ENCODE measurements at regions not wholly inside any gene's neighbourhood (a gene's known extent, or its start where the extent isn't known, plus 50 kb on each side); places are given as distances from the start of the nearest gene placed in this dataset.

DNA sequence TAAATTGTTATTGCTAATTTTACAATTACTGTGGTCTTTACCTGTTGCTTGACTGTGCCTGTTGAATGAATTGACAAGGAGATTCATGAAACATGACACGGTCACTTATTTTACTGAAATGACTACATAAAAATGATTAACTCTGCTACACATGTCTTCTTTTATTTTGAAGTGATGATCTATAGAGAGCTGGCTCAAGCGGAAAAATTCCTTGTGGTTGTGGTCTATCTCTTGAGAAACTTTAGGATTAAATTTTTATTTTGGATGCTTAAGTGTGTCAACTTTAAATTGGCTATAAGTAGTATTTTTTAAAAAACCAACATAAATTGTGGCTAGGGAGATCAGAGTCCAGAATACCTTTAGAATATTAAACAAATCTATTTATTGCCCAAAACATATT lies 131.8 kb upstream of the PITX2 start:
- no peaks in the 10 kb centered on the region for H3K4me1 ChIP-seq
- no peaks in the 10 kb centered on the region for H3K27me3 ChIP-seq
- DNase-seq (ENCODE audit: low spot score in 2 of 2) = no peak
- no peak overlapping the region for H3K27ac ChIP-seq
- 68% methylated on average over 2 of the region's 2 CpGs for WGBS
- H3K4me3 ChIP-seq = no peak overlapping the region
- no peaks in the 10 kb centered on the region for H3K36me3 ChIP-seq
- H3K9me3 ChIP-seq = no peaks in the 10 kb centered on the region
- TF ChIP-seq POLR2AphosphoS5 (IDR thresholded peaks at IDR 0.05) (no peak), EP300 (IDR thresholded peaks at IDR 0.05) (no peak), POLR2A (IDR thresholded peaks at IDR 0.05) (no peak)
- TF ChIP-seq, protein P1, sequence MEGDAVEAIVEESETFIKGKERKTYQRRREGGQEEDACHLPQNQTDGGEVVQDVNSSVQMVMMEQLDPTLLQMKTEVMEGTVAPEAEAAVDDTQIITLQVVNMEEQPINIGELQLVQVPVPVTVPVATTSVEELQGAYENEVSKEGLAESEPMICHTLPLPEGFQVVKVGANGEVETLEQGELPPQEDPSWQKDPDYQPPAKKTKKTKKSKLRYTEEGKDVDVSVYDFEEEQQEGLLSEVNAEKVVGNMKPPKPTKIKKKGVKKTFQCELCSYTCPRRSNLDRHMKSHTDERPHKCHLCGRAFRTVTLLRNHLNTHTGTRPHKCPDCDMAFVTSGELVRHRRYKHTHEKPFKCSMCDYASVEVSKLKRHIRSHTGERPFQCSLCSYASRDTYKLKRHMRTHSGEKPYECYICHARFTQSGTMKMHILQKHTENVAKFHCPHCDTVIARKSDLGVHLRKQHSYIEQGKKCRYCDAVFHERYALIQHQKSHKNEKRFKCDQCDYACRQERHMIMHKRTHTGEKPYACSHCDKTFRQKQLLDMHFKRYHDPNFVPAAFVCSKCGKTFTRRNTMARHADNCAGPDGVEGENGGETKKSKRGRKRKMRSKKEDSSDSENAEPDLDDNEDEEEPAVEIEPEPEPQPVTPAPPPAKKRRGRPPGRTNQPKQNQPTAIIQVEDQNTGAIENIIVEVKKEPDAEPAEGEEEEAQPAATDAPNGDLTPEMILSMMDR (IDR thresholded peaks at IDR 0.05) = no peak

DNA sequence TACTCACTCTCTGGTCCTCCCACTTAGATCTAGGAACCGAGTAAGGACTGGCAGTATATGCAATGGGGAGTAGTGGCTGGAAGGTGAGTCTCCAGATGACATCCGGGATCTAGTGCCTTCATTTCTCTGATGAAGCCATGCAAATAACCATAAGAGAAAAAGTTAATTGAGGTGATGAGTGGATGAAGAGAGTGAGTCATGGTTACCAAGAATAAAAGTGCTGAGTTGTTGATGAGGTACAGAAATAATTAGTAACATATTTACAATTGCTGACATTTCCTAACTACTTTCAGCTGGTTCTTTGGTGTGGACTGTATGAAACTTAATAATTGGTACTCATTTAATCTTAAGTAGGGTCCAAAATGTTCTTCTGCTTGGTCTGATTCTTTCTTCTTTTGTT lies 146.7 kb upstream of the PITX2 start:
- TF ChIP-seq, protein P1 (IDR thresholded peaks at IDR 0.05) = no peak
- no peak for TF ChIP-seq POLR2A (IDR thresholded peaks at IDR 0.05)
- TF ChIP-seq POLR2AphosphoS5 (IDR thresholded peaks at IDR 0.05) = no peak
- TF ChIP-seq EP300 (IDR thresholded peaks at IDR 0.05) = no peak
- Histone ChIP-seq H3K27me3 (no peaks in the 10 kb centered on the region), H3K4me3 (no peak overlapping the region), H3K4me1 (no peaks in the 10 kb centered on the region), H3K36me3 (no peaks in the 10 kb centered on the region), H3K9me3 (no peaks in the 10 kb centered on the region), H3K27ac (no peak overlapping the region)
- 33% methylated on average over 2 of the region's 2 CpGs for WGBS
- no peak for DNase-seq (ENCODE audit: low spot score in 2 of 2)

DNA sequence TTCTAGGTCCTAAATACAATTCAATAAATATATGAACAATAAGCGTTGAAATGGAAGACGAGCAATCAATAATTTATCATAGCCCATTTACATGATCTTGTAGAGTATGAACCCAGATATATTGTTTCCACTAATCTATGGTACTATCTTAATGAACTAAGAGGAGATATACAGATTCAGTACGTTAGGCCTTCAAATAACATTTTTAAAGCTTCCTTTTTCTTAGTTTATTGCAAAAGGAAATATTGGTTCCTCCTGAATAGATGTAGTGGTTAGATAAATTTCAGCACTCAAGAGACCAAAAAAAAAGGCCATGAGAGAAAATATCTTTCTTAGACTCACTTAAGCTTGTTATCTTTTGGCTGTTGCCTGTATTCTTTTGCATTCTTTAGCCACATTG lies 147.5 kb upstream of the PITX2 start:
- Histone ChIP-seq H3K4me1 (no peaks in the 10 kb centered on the region), H3K27ac (no peak overlapping the region), H3K27me3 (no peaks in the 10 kb centered on the region), H3K36me3 (no peaks in the 10 kb centered on the region), H3K9me3 (no peaks in the 10 kb centered on the region), H3K4me3 (no peak overlapping the region)
- DNase-seq (ENCODE audit: low spot score in 2 of 2) = no peak
- WGBS = 85% methylated on average over 3 of the region's 3 CpGs
- TF ChIP-seq EP300 (IDR thresholded peaks at IDR 0.05) = no peak
- TF ChIP-seq, protein P1 (IDR thresholded peaks at IDR 0.05) = no peak
- TF ChIP-seq POLR2A (IDR thresholded peaks at IDR 0.05) = no peak
- no peak for TF ChIP-seq POLR2AphosphoS5 (IDR thresholded peaks at IDR 0.05)

DNA sequence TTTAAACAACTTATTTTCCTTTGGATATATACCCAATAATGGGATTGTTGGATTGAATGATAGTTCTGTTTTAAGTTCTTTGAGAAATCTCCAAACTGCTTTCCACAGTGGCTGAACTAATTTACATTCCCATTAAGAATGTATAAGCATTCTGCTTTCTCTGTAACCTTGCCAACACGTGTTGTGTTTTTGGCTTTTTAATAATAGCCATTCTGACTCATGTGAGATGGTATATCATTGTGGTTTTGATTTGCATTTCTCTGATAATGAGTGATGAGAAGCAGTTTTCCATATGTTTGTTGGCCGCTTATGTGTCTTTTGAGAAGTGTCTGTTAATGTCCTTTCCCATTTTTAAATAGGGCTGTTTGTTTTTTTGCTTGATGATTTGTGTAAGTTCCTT lies 155.6 kb upstream of the PITX2 start:
- TF ChIP-seq EP300 (IDR thresholded peaks at IDR 0.05) = no peak
- TF ChIP-seq, protein P1 (IDR thresholded peaks at IDR 0.05) = no peak
- TF ChIP-seq POLR2AphosphoS5 (IDR thresholded peaks at IDR 0.05) = no peak
- no peak for TF ChIP-seq POLR2A (IDR thresholded peaks at IDR 0.05)

DNA sequence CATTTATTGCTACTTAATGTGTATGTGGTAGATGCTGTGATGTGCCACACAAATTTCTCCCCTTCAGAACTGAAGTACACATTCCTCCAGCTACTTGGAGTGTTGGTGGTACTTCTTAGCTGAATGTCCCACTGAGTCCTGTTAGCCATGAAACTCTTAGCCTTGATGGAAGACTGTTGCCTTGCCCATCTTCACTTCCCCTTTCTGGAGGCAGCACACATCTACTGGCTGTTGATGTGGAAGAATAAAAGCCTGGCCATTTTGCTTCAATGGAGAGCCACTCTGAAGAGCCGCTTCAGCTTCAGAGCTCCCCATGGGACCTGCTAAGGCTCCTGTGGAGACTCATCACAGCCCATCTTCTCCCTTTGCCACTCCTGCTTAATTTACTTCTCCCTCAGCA lies 157.7 kb upstream of the PITX2 start:
- no peak overlapping the region for H3K27ac ChIP-seq
- TF ChIP-seq EP300 (IDR thresholded peaks at IDR 0.05) (no peak), POLR2A (IDR thresholded peaks at IDR 0.05) (no peak), POLR2AphosphoS5 (IDR thresholded peaks at IDR 0.05) (no peak)
- TF ChIP-seq, protein P1 (IDR thresholded peaks at IDR 0.05) = no peak
- H3K4me1 ChIP-seq = no peaks in the 10 kb centered on the region
- no peak for DNase-seq (ENCODE audit: low spot score in 2 of 2)
- H3K9me3 ChIP-seq = no peaks in the 10 kb centered on the region
- 100% methylated on average over 1 of the region's 1 CpG for WGBS
- H3K36me3 ChIP-seq = no peaks in the 10 kb centered on the region
- H3K4me3 ChIP-seq = no peak overlapping the region
- H3K27me3 ChIP-seq = no peaks in the 10 kb centered on the region

More for the DNA sequence above, 155.6 kb upstream of the PITX2 start:
- no peak overlapping the region for H3K27ac ChIP-seq
- H3K4me1 ChIP-seq = no peaks in the 10 kb centered on the region
- no peaks in the 10 kb centered on the region for H3K9me3 ChIP-seq
- no peak for DNase-seq (ENCODE audit: low spot score in 2 of 2)
- no peak overlapping the region for H3K4me3 ChIP-seq
- 72% methylated on average over 2 of the region's 2 CpGs for WGBS
- no peaks in the 10 kb centered on the region for H3K27me3 ChIP-seq
- H3K36me3 ChIP-seq = no peaks in the 10 kb centered on the region

Measured in suprapubic skin (tissue), 4 donors.